ENCODE measurements at regions not wholly inside any gene's neighbourhood (a gene's known extent, or its start where the extent isn't known, plus 50 kb on each side); places are given as distances from the start of the nearest gene placed in this dataset.

DNA sequence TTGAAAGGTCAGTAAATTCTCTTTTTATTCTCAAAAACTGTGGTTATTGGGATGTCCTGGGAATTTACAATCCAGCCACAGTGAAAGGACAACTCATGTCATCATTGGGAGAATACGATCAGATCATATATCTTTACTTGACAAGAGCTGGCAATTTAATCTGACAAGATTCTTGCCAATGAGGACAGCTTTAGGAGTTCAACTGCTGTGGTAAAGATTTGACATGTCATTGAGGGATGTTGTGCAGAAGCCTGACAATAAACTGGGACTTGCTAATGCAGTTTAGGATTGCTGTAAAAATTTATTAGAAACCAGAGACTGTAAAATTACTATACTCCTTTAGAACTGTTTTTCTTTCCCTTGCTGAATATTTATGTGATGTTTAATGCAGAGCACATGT, 1131.0 kb downstream of the MAT2B start:
- no peak for DNase-seq (ENCODE audit: extremely low read depth, low read depth, low spot score)

GRCh38 chr5:164637931-164638521, 1132.6 kb downstream of the MAT2B start:
- DNase-seq (ENCODE audit: extremely low read depth, low read depth, low spot score) = no peak

- DNase-seq (ENCODE audit: extremely low read depth, low read depth, low spot score) = no peak
These were observed 1143.8 kb downstream of the MAT2B start for GRCh38 chr5:164649266-164649665.

DNA sequence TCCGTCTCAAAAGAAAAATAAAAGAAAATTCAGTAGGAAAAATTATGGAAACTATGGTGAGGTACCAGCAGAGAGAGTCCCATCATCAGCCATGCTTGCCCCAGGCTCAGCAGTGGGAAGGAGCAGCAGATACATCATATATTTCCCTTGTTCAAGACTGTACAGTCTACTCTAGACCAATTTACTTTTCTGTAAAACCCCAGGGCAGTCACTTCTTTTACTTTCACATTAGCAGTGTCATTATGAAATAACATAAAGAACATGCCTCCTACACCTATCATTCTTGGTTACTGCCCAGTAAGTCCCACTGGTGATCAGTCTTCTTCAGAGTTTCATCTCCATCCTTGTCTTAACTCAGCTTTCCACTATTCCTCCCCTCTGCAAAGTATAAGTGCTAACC, 1145.0 kb downstream of the MAT2B start:
- no peak for DNase-seq (ENCODE audit: extremely low read depth, low read depth, low spot score)

- DNase-seq (ENCODE audit: extremely low read depth, low read depth, low spot score) = no peak
These were observed 1146.3 kb downstream of the MAT2B start for GRCh38 chr5:164651546-164652275.

GRCh38 chr5:164652276-164652660, 1146.8 kb downstream of the MAT2B start:
- DNase-seq (ENCODE audit: extremely low read depth, low read depth, low spot score) = no peak

GRCh38 chr5:164663198-164663989, 1158.0 kb downstream of the MAT2B start:
- DNase-seq (ENCODE audit: extremely low read depth, low read depth, low spot score) = no peak

- no peak for DNase-seq (ENCODE audit: extremely low read depth, low read depth, low spot score)
These were observed 1166.2 kb downstream of the MAT2B start for GRCh38 chr5:164671640-164672039.

- DNase-seq (ENCODE audit: extremely low read depth, low read depth, low spot score) = no peak
These were observed 1166.8 kb downstream of the MAT2B start for GRCh38 chr5:164672205-164672604.

GRCh38 chr5:164672931-164673694, 1167.7 kb downstream of the MAT2B start:
- DNase-seq (ENCODE audit: extremely low read depth, low read depth, low spot score) = no peak

- no peak for DNase-seq (ENCODE audit: extremely low read depth, low read depth, low spot score)
These were observed 1174.0 kb downstream of the MAT2B start for GRCh38 chr5:164679461-164679860.

DNA sequence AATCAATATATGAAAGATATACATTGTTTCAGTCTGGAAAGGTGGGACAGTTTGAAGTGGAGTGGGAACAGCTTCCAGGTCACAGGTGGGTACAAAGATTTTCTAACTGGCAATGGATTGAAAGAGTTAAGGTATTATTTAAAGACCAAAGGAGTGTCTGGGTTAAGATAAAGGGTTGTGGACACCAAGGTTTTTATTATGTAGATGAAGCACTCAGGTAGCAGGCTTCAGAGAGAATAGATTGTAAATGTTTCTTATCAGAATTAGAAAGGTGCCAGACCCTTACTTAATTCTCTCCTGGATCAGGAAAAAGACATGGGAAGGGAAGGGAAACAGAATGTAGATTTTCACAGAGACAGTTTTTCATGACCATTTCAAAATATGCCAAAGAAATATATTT, 1174.8 kb downstream of the MAT2B start:
- DNase-seq (ENCODE audit: extremely low read depth, low read depth, low spot score) = no peak

- no peak for DNase-seq (ENCODE audit: extremely low read depth, low read depth, low spot score)
These were observed 1175.5 kb downstream of the MAT2B start for GRCh38 chr5:164680812-164681520.

- no peak for DNase-seq (ENCODE audit: extremely low read depth, low read depth, low spot score)
These were observed 1182.0 kb downstream of the MAT2B start for GRCh38 chr5:164687391-164687790.

DNA sequence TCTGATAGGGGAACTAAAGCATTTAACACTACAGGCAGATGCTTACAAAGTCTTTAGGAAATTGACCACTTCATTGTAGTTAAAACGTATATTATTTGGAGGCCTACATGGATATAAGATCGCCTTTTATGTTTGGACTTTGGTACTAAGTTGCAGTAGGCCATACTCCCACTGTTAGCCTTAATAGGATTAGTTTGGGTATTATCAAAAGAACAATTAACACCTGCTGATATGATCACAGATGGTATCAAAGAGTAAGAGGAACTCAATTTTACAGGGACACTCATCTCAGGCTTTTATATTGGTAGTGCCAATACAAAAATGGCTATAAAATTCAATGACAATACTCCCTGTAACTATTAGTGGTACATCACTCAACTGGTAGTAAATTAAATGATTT, 1183.0 kb downstream of the MAT2B start:
- DNase-seq (ENCODE audit: extremely low read depth, low read depth, low spot score) = no peak

DNA sequence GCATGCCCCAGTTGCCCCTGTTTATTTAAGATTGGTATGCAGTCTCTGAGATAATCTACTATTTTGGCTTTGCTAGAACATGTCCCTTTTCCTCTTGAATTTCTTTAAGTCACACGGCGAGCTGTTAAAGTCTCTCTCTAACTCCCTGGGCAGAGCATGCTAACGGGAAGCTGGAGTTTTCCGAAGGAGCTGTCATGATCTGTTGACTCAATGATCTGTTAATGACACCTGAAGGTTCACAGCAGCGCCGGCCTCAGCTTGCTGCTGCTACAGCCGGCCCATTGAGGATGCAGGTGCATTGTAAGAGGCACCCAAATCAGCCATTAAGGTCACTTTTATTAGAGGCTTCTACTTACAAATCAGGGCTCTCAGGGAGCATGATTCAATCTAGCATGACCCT, 1203.4 kb downstream of the MAT2B start:
- no peak for DNase-seq (ENCODE audit: extremely low read depth, low read depth, low spot score)

DNA sequence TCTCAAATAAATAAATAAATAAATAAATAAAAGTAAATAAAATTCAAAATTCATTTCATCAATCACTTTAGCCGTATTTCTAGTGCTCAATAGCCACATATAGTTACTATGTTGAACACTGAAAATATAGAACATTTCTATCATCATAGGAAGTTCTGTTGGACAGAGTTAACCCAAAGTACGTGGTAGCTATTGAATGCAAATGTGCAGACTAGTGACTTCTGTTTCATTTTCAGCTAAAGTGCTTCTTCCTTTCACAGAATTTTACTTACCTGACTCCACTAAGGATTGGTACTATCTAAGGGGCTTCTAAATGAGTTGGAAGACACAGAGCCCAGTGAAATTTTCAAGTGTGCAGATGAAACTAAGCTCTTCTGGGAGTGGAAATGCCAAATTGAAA, 1208.3 kb downstream of the MAT2B start:
- no peak for DNase-seq (ENCODE audit: extremely low read depth, low read depth, low spot score)

DNA sequence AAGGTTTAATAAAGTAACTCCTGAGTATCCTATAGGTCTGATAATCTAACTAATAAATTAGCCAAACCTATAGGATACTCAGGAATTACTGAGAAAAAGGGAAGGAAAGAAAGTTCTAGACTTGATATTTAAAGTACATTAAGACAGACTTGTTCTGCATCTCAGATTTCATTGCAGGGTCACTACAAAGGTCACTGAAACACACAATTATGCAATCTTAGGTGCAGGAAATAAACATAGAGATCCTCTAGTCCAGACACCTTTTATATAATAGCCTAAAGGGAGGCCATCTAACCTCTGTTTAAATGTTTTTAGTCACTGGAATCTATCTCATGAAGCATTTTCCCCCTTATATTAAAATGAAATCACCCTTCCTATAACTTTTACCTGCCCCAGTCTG, 1215.7 kb downstream of the MAT2B start:
- DNase-seq (ENCODE audit: extremely low read depth, low read depth, low spot score) = no peak

DNA sequence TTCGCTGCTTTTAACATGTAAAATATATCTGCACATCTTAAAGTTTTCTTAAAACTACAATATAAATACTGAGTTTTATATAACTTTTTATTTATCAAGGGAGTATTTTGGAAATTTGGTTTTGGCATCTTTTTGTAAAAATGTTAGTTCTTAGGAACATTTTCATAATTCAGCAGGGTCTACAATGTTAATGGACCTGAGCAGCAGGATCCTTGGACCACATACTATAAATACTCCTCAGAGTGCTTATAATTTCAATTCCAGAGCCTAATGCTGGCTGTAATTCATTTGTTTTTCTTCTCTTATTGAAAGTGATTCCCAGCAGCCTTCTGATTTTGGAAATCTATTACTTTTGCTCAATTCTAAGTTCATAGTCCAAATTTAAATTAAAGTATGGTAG, 1216.2 kb downstream of the MAT2B start:
- DNase-seq (ENCODE audit: extremely low read depth, low read depth, low spot score) = no peak

DNA sequence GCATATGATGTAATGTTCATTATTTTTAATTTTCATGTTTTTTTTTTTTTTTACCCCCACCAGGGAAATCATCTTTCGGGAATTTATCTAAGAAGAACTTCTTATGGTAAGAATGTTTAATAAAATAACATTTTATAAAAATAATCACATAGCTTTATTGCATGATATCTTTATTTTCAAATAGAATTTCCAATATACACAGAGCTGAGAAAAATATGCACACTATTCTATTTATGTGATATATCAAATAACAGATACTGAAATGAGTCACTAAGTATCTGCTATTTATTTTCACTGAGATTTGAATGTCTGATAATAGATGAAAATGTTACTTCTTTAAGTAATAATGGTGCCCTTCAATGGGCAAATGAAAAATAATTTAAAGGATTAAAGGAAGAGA, 1217.3 kb downstream of the MAT2B start:
- no peak for DNase-seq (ENCODE audit: extremely low read depth, low read depth, low spot score)

- no peak for DNase-seq (ENCODE audit: extremely low read depth, low read depth, low spot score)
These were observed 1221.6 kb downstream of the MAT2B start for GRCh38 chr5:164727012-164727411.
